NCI-H82 treated with DMSO at 0.1 percent for 48 hours (cell line): ENCODE measurements at regions not wholly inside any gene's neighbourhood (a gene's known extent, or its start where the extent isn't known, plus 50 kb on each side); places are given as distances from the start of the nearest gene placed in this dataset.

Source experiments
- DNase-seq: peaks from one replicate; lab custom pipeline; 2025; ENCODE audit not compliant: unreplicated experiment; lab: John Stamatoyannopoulos, UW

DNA sequence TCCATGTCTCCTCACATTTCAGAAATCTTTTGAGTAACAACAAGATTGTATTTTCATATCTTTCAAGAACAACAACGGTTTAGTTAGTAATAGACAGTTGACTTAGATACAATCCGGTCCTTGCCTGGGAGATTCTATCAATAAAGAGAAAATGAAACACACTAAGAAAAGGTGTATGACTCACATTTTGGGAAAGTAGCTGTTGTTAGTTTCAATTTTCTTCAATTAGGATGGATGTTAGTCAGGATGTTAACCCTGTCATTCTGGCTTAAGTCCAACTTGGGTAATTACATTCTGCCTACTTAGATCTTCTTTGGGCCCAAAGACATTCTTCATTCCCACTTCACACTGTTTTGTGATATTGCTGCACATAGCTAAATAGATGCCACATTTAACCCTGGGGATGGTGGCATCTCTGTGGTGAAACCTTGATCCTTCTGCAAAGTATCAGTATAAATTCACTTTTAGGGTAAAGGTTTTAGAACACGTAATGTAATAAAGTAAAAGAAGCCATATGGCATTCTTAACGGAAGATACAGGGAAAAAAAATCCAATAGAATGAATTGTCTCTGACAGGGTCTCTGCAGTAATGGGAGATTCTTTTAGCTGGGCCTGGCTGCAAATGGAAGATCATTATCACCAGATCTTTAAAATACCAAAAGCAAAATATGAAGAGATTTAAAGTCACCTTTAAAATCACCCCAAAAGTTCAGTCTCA is 365.5 kb downstream of the FIGN start:
- peak; percentile 58 for DNase-seq

GRCh38 chr2:163369111-163369510 is 366.7 kb downstream of the FIGN start:
- DNase-seq, result no peak

GRCh38 chr2:163368655-163369054 is 367.2 kb downstream of the FIGN start:
- DNase-seq, result no peak

DNA sequence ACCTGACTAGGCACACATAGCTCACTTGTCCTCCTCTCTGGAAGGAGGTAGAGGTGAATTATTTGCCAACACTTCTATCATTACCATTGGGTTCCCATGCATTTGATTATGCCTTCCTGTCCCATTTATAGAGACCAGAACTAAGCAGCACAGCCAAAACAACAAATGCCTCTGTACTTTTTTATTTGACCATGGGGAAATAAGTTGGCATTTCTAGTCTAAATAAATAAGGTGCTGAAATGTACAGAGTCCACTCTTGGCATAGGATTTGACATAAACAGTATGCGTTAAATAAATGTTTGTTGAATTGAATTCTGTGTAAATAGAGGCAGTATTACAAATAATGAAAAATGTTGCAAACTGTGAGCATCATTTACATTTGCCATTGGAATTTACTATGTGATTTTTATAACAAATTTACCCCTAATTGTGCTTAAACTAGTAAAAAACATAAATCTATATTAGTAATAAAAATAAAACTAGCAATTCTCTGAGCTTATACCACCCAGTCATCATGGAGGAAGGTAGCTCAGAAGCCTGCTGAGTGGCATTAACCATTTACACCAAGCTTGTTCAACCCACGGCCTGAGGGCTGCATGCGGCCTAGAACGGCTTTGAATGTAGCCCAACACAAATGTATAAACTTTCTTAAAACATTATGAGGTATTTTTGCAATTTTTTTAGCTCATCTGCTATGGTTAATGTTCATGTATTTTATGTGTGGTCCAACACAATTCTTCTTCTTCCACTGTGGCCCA is 367.8 kb downstream of the FIGN start:
- no peak for DNase-seq

DNA sequence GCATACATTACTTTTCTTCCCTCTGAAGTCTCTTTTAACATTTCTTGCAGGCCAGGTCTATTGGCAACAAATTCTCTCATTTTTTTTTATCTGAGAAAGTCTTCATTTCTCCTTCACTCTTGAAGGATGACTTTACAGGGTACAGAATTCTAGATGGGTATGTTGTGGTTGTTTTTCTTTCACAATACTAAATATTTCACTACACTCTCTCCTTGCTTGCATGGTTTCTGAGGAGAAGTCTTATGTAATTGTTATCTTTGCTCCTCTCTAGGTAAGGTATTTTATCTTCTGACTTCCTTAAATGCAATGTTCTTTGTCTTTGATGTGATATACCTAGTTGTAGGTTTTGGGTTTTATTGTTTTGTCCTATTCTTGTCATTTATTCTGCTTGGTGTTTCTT is 371.1 kb downstream of the FIGN start:
- DNase-seq, result no peak

GRCh38 chr2:163353551-163353950 is 382.3 kb downstream of the FIGN start:
- DNase-seq, result no peak

DNA sequence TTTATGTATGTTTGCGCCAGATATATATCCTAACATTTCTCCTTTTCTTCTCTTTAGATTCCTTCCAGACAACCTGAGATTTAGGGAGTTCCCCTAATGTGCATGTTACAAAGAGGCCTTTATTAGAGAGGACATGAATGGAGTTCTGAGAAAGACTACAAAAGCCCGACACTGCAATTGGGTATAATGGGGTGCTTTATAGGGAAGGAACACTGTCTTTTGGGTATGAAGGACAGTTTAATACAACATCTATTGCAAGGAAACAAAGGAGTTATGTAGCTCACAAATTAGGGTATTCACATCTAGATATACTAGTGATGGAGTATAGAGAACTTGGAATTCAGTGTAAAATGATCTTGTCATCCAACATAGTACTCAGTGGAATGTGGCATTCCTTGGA is 383.8 kb downstream of the FIGN start:
- DNase-seq, result no peak

GRCh38 chr2:163351143-163351542 is 384.7 kb downstream of the FIGN start:
- no peak for DNase-seq

DNA sequence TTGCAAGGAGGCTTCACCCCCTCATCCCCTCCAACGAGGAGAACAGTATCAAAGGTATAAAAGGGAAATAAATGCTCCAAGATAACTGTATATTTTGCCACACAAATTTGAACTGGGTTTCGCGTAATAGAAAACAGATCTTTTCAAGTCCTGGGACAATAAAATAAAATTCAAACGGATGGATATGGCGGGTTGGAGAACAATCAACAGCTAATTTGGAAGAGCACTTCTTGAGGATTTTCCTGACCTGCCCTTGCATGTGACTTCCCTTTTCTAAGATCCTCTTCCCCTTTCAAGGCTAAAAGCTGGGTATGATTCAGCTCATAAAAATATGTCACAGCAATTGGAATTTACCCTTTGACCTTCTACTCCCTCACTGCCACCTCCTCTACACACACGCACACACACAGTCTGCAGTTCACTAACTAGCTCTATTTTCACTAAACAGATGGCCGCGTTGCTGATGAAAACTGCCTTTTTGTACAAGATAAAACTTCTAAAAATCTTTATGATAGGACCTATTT is 386.9 kb downstream of the FIGN start:
- no peak for DNase-seq

DNA sequence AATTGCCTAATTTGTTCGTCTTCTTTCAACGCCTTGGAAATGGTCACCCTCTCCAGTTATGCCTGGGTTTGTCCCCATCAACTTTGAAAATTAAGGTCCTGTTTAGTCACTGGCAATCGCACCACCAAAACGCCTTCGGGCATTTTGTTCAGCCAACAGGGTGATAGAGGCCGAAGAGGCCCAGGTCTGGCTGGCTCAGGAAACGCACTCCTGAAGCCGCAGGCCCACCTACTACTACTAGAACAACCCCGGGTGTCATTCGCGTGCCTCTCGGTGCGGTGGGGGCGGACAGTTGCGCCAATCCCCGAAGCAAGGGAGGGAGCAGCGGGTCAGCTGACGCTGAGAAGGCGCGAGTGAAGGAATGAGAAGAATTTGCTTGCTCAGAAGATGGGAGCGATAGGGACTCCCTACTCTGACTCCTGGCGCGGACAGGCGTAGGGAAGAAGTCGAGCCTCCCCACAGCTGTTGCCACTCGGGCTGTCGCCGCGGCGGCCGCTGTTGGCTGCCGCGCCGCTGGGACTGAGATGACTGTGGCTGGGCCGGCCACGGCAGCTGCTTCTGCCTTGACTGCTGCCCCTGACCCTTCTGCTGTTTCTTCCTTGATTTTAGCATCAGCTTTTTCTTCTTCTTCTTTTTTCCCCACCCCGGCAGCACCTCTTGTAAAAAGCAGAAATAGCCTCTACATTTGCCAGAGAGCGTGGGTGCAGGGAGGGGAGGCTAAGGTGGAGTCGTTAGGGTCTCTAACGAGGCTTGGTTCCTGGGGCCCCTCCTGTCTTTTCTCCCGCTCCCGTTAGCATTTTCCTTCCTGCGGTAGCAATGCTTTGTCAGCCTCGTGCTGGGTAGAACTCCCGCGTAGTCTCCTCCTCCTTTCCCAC is 387.6 kb downstream of the FIGN start:
- DNase-seq, result no peak

DNA sequence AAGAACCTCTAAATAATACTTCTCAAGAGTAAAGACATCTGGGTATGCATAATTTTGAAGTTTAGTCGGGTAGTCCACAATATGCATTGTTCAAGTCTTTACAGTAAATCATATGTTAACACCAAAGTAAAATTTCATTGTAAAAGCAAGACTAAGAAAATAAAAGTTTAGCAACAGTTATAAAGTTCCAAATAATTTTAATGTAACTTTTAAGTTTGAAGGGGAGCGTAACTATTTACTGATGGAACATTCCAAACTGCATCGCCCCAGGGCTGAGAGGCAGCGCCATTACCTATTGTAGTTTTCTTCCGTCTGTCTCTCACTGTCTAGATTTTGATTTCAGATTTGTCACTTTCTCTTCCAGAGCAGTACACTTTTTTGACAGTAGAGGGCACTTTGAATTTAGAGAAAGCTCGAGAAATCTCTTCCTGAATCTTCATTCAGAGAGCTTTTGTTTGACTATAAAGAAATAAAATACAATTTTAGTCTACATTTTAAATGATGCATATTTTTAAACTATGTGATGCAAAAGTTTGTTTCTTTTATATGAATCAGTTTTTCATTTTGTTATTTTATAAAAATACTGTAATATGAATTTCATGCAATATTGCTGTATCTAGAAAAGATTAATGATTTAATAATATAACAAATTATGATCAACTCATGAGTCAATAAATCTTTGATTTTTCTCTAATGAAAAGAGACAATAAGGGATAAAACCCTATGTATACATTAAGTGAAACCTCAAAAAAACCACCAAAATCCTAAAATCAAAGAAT is 389.8 kb downstream of the FIGN start:
- peak; percentile 79 for DNase-seq

GRCh38 chr2:163343316-163343715 is 392.5 kb downstream of the FIGN start:
- DNase-seq, result no peak

DNA sequence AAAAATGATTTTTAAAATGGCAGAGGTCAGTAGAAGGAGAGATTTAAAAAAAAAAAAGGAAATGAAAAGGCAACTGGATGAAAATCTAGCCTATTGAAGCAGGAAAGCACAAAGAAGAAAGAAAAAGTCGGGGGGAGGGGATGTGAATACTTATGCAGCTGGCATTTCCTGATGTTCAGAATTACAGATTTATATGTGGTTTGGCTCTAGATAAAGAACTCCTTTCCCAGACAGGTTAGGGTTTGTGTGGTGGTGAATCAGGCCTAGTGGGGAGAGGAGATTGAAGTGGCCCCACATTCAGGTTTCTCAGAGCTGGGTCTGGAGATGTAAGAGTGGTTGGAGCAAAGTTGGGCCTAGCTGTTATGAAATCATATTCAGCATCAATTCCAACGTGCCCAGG is 394.4 kb downstream of the FIGN start:
- no peak for DNase-seq

DNA sequence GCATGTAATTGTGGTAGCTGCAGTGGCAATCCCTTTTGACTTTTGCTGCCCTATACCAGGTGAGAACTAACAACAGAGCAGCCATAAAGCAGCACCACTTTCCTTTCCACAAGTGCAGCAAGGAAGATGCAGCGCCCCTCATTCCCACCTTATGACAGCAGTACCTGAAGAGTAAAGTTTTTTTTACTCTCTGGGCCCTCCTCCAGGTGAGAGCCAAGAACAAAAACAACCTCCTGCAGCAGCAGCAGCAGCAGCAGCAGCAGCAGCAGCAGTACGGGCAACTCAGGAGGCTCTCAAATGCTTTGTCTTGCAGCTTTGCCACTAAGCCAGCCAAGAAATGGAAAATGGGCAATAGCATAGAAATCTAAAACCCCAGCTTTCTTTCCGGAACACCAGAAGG is 397.5 kb downstream of the FIGN start:
- no peak for DNase-seq

- DNase-seq, result peak; percentile 47
Measured at GRCh38 chr2:163324677-163325076, 411.1 kb downstream of the FIGN start.

GRCh38 chr2:163319006-163319405 is 416.8 kb downstream of the FIGN start:
- DNase-seq, result no peak

- DNase-seq, result no peak
Measured at GRCh38 chr2:163314712-163315111, 421.1 kb downstream of the FIGN start.

DNA sequence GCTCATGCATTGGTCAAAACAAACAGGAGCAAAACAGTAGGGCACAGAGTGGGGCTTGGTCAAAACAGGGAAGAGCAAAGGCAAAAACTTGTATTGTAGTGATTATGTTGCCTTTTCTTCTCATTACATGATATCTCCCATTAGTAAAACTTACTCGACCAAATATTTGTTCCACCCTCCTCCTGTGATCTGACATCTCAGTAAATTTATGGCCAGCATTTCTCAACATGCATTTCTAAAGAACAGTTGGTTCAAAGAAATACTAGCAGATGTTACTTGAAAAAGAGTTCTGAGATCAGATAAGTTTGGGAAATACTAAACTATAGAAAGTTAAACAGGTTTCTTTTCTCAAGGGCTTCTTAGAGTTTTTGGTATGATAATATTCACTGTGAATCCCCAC is 423.1 kb downstream of the FIGN start:
- no peak for DNase-seq

DNA sequence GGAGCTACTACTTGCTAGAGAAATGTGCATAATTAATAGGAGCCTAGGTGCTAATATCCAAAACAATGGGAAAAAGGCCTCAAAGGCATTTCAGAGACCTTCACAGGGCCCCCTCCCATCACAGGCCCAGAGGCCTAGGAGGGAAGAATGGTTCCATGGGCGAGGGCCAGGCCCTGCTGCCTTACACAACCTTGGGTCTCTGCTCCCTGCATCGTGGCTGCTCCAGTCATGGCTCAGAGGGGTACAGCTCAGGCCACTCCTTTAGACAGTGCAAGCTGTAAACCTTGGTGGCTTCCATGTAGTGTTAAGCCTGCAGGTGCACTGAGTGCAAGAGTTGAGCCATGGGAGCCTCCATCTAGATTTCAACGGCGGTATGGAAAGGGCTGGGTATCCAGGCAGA is 429.2 kb downstream of the FIGN start:
- no peak for DNase-seq

DNA sequence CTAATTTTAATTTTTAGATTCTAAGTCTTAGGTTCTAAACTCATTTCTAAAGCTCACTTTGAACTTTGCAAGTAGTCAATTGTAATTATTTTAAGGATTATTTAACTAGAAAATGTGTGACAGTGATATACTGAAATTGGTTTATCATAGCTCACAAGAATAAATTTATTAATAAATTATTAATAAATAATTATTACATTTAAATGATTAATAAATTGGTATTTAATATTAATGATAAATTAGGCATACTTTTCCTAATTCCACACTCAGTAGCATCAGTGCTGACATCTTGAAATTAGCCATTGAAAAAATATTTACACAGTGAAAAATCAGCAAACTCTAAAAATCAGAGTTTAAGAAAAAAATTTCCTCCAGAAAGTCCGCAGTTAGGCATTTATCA is 433.7 kb downstream of the FIGN start:
- no peak for DNase-seq

DNA sequence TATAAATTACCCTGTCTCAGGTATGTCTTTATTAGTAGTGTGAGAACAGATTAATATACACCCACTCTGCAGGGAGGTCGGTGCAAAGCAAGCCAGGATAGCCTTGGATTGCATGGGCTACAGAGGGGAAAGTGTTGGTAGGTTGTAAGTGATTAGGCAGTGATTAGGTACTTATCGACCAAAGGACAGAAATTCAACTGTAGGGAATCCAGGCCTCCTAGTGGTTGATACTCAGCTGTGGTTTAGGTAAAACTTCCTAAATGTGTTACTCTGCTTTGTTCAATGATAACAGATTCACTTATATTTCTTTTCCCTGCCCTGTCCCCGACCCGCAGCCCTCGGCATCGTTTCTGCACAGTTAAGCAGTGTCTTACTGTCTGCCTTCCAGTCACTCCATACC is 444.0 kb downstream of the FIGN start:
- no peak for DNase-seq
